HG02678 (cell line): ENCODE measurements at regions not wholly inside any gene's neighbourhood (a gene's known extent, or its start where the extent isn't known, plus 50 kb on each side); places are given as distances from the start of the nearest gene placed in this dataset.

Experiments used
- ATAC-seq: cut with Tn5 transposase; IDR thresholded peaks from one replicate; pipeline ENCODE4 v1.9.1; 2021; ENCODE audit warnings: mild to moderate bottlenecking, moderate library complexity; ENCODE audit not compliant: unreplicated experiment

DNA sequence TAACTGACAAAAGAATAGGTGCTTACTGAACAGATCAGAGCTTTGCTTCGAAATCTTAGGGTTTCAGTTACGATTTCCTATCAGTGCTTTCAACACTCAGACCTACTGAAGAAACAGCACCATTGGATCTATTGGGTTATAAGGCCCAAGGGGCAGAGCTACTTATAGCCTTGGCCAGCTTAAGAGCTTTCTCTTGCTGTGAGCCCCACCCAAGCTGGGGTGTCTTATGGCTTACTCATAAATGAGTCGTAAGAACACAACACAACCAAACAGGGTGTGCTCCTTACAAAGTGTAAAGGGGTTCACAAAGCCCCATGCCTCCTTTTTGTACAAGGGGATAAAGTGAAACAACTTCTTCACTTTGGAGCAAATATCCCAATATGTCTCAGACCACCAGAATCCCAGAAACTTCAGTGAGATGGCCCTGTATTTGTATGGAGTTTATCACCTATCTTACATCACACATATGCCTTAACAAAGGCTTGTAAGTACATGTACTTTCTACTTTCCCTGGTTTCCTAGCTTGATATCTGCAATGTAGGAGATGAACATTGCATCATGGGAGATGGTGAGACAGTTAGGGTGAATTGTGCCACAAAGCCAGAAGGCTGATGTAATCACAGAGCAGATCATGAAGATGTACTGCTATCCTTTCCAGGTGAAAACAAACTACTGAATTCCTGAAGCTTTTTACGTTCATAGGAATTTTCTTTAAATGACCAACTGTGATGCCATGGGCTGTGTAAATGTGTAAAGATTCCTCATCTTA lies 115.5 kb upstream of the GLI2 start:
- ATAC-seq = no peak

DNA sequence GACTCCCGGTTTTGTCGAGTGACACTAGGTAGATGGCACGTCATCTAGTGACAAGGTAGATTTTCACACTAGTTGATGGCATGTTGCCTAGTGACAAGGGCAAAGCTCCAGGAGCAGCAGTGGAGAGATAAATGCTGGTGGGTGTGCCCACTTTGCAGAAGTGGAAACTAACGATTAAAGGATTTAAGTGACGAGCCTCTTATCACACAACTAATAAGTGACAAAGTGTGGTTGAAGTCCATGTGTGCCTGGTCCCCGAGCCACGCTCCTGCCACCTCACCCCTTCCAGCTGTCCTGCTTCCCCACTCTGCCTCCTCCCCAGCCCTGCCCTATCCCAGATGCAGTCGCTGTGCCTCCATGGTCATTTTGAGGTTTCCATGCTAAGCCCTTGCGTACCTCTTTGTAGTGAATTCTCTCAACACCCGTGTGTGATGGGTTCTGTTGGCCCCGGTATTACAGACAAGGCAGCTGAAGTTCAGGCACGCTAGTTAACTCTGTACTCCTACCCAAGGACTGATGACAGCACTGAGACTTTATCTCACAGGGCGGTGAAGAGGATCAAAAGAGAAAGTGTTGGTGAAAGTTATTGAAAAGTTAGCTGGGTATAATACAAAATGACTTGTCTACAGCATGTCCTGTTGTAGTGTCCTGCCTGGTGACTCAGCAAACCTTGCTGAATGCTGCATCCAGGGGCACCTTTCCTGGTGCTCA lies 113.4 kb upstream of the GLI2 start:
- ATAC-seq = no peak

DNA sequence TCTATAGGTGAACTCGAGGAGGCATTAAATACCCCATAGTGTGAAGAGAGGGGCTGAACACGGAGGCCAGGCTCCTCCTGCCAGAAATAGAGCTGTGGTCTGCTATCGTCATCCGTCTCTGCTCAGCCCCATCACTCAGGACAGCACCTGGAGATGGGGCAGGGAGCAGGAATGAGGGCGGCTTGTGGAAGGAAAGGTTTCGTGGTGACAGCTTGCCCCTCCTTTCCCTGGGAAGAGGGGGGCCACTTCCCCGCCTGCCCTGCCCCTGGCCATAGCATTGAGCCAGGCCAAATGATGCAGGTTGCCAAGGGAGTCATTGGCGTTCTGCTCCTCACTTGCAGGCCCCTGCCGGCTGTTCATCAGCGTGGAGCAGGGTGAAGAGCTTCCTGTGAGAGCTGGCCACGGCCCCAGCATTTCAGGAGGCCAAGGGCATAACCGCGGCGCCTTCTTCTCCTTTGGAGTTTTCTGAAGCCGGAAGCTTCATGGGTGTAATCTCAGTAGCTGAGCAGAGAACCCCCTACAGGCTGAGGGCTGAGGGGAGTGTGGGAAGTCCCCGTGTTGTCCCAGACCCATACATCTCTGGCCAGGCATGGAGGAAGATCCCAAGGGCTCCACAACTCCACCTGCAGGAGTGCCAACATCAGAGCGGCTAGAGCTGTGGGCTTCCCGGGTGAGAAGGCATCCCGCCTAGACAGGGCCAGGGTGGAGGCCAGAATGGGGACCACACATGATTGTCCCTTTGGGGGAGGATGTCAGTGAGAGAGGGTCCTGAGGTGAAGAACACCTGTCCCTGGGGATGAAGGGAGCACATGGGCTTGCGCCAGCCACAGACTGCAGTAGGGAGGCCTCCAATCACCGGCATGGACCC lies 112.5 kb upstream of the GLI2 start:
- no peak for ATAC-seq

DNA sequence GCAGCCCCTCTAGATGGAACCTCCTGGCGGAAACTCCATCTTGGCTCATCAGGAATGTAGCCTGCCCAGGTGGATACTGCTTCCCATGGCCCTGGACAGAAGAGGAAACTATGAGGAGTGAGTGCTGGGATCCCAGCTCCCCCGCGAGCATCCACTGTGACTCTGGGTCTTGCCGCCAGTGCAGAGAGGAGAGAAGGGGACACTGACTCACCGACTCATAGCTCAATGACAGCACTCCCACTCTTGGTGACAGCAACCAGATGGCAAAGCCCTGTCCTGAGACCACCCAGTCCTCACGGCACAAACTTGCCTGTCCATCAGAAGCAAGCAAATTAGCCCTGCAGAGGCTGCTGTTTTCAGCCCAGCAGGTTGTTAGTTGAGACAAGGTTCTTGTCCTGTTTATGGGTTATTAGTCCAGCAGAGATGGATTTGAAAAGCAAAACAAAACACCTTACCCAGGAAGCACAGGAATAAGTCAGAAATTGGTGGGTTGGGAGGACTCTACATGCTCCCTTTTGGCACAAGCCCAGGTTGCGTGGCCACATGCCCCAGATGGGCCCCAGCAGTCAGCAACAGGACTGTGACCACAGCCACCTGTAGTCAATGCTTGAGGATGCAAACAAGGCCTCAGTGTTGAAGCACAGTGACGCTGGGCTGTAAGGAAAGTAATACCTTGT lies 111.5 kb upstream of the GLI2 start:
- ATAC-seq = no peak

DNA sequence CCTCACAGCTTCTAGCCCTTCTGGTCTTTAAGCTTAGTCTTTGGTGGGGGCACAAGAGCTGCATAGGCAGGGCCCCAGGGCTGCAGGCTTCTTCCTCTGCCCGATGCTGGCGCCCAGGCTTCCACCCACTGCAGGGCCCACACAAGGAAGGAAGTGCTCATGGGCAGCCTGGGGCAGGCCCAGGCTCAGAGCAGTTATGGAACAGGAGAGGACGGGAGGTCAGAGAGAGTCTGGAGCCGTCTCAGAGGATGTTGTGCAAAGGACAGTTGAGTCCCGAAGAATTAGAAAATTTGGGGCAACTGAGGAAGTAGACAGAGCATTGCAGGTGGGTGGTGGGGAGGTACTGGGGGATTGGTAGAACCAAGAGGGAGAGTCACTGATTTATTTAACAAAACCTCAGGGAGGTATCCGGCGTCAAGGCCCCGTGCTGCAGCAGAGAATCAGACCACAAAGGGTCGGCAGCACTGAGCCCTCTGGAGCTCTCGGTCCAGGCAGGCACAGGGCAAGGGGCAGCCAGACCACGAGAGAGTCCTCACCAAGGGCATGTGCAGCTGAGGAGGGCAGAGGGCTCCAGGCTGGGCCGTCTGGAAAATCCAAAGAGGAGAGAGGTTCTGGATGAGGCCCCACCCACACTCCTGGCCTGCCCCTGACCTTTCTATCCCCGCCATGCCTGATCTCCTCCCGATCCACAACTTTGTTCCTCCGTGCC lies 110.8 kb upstream of the GLI2 start:
- ATAC-seq = no peak

DNA sequence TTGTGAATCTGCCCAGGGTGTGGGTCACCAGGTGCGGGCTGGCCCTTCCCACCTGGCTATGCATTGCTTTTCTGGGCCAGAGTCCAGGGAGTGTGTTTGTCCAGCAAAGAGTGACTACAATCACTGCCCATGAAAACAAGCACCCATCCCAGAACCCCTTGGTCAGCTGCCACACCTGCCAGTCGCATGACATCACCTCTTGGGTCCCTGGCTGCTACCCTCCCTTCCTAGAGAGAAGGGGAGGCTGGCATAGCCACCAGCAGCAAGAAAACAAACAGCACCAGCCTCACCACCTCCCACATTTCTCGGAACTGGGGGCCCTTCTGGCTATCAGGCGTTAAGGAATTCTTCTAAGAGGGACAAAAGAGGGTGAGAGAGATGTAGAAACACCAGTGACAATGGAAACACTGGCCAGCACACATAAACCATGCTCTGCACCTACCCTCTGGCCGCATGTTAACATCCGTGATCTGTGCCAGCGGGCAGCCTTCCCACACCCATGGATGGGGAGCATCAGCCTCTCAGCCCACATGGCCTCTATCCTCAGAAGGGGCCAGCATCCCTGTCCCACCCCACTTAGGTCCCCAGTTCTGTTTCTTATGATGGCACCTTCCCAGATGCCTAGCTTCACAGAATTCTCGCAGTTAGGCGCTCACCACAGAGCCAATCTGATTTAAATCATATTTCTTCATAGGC lies 109.7 kb upstream of the GLI2 start:
- no peak for ATAC-seq

DNA sequence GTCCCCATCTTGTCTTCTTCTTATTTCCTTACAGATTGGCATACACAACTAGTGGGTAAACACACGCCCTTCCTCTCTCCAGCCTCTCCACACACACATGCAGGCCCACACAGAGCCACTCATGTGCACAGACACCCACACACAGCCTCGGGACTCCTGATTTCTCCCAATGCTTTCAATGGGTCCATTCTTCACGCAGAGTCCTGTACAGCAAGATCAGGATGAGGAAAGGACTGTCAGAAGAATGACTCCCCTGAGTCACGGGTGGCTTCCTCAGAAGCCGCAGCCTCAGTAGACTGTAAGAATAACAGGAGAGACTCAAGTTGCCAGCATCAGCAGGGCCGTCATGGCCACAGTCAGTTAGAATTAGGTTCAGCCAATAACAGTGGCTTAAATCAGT lies 109.1 kb upstream of the GLI2 start:
- no peak for ATAC-seq

DNA sequence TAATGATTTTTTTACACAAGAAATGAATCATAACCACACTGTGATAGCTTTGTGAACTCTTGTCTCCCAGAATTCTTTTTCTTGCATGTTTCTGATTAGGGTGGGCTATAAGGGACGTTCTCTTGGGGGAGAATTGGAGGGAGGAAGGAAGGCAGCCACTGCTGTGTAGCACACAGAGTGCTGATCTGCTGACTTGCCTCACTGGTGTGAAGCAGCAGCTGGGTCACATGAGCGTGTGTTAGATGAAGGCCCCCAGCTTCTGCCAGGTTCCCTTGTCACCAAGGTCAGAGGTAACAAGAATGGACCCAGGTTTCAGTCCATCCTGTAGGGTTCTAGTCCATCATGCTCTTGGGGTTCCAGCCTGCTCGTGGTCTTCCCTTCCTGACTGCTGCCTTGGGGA lies 107.4 kb upstream of the GLI2 start:
- ATAC-seq = no peak

DNA sequence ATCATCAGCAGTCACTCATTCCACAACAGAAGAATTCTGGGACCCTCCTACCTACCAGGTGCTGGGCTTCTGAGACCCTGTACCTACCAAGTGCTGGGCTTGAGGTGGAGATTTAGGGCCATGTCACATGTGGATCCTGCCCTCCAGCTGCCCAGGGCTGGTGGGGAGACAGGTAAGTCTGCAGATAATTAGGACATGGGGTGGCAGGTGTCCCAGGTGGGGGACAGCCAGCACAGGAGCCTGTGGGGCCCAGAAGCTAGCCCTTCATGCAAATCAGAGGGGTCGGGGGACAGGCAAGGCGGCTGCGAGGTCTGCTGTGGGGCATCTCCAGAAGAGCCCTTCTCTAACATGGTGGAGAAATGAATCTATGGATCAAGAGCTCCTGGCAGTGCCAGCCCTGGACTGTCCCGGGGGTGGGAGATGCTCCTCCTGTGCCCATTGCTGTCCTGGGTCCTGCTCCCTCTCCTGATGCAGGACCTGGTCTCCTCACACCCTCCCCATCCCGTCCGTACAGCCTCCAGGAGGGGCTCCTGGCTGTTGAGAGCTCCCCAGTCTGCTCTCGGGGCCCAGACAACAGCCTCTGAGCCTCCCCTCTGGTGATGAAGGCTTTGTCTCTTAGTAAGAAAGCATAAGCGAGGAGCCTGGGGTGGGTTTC lies 106.3 kb upstream of the GLI2 start:
- no peak for ATAC-seq

DNA sequence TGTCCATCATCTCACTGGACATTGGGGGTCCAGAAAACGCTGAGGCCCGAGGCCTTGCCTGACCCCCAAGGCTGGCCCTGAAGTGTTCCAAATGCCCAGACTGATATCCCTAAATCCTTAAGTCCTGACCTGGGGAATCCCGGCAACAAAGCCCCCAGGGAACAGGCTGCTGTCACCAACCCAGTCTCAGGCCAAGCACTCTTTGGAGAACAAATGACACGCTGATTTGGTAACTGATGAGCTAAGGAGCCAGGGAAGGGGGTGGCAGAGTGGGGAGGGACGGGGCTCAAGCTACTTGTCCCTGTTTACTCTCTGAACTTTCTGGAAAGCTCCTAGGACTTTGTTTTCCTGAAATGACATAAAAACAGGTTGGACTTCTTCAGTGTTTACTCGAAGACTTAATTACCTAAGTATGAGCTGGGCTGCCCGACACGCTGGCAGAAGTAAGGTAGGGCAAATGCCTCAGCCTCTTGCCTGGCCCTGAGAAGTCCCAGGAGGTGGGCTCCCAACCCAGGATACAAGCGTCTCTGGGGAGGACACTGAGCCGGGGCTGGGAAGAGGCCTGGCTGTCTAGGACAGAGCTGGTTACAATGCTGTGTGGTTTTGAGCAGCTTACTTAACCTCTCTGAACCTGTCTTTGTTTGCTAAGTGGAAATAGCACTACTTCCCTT lies 105.5 kb upstream of the GLI2 start:
- ATAC-seq = no peak

DNA sequence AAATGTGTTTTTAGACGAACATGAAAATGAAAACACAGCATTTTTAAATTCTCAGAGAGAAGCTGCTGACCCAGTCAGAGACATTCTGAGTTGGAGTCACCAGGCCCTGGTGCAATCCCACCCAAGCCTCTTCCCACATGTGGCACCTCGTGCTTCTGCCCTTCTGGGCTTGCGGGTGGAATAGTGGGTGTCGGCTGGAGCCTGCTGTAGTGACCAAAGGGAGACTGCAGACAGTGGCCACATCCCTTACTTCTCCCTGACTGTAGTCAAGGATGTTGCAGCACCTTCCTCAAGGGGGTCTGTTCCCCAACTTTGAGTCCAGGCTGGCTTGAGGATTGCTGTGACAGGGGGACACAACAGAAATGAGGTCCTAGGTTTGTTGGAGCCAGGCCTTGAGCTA lies 104.4 kb upstream of the GLI2 start:
- ATAC-seq = no peak

DNA sequence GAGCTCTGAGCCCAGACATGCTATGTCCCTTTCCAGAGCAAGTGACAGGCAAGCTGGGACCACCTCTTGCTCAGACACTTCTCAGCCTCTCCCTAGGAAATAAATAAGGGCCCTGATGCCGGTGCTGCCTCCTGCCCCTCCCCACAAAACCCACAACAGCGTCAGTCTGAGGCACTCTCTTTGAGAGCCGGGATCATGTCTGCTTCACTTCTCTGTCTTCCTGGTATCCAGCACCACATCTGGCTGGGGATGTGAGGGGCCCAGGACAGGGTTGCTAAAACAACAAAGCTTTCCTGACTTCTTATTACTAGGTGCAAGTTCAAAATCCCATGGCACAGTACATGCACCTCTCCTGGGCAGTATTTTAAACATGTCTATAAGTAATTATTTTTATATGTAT lies 103.9 kb upstream of the GLI2 start:
- ATAC-seq = no peak

DNA sequence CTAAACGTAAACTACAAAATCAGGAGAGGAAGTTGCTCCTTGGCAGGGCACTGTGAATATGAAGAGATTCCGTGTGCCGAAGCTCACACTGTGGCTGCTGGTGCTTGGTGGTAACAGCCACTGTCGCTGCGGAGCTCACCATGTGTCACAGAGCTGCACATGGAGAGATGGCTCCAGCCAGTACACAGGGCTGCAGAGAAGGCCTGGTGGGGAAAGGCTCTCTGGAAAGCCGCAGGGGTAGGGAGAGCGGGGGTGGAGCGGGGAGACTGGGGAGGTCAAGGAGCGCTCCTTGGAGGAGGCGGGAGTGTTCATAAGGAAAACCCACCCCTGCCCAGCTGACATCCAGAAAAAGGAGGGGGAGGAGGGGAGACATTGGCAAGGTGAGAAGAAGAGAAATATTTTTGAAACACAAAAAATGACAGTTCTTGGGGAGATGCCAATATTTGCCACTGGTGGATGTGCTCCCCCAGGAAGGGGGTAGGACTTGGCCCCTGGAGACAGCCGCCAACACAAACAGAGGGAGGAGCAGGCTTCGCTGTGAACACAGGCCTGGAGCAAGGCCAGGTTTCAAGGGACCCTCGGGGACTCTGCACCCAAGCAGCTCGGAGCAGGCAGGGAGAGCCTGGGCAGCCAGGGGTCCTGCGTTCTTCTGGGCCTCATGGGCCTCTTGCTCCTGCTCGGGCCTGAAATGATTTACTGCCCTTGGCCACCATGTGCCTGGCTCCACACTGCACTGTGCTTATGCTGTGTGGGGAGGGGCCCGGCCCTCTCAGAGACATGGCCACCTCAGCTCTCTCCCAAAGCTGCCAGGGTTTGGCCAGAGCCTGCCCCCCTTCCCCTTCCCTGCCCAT lies 102.6 kb upstream of the GLI2 start:
- ATAC-seq = no peak

DNA sequence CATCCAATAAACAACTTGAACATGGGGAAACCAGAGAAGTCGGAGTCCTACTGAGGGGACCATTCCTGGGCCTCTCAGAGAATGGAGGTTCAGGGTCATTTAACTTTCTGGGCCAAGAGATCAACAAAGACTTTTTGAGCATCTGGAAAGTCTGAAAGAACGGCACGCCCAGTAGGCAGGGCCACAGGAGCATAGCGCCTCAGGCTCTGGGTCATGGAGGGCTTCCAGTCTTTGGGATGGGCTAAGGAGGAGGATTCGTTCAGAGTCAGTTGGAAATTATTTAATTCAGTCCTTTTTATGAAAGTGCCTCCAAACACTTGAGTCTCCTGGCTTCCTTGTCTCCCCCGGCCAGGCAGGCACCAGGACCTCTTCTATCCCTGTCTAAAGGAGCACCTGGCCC lies 101.1 kb upstream of the GLI2 start:
- ATAC-seq = no peak

DNA sequence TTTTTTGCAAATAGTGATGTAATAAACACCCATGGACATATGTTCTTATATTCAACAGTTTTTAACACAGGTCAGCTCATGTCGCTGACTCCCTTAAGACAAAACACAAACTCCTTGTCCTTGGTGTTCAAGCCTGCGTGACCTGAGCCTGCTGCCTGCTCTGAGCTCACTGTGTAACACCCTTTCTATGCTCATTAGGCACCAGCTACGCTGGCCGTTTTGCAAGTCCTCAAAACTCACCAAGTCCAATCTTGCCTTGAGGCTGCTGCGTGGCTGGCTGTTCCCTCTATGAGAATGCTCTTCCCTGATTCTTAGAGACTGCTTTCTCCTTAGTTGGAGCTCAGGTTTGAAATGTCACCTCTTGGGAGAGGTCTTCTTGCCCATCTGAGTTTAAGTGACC lies 100.5 kb upstream of the GLI2 start:
- ATAC-seq = no peak

DNA sequence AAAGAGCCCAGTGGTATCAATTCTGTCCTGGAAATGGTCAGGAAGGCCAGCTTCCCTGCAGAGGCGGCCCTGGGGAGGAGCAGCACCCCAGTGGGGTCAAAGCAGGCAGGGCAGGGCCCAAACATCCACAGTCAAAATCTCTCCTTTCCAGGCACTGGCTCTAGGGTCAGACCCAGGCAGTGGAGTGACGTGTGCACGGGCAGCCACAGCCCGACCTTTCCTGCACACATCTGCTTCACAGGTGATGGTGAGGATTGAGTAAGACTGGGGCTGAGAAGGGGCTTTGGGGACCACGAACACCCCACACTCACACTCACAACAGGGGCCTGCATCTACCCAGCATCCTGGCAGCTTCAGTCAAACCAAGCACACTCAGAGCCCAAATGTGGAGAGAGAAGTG lies 97.8 kb upstream of the GLI2 start:
- ATAC-seq = no peak

DNA sequence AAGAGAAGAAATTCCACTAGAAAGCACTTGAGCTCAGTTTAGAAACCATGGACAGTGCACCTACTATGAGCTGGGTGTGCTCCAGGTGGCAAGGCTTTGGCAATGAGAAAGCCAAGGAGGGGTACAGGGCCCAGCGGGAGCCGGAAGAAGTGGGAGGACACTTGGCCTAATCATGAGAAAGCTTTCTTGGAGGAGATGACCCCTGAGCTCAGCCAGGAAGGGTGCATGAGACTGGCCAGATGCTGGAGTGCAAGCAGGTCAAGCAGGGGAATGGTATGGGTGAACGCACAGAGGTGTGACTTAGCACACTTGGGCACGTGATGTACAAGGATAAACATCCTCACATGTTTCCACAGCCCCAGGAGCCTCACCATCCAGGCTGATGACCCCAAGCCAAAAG lies 97.2 kb upstream of the GLI2 start:
- ATAC-seq = no peak

DNA sequence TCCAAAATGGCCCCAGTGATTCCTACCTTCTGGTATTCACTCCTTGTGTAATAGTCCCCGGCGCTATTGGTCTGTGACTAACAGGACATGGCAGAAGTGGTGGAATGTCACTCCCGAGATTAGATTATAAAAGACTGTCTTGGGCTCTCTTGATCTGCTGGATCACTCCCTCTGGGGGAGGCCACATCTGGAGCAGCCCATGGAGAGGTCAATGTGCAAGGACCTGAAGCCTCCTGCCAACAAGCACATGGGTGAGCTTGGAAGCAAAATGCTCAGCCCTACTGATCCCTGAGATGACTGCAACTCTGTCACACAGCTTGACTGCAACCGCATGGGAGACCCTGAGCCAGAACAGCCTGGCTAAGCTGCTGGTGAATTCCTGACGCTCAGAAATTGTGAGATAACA lies 94.3 kb upstream of the GLI2 start:
- no peak for ATAC-seq
